ENCODE measurements at regions not wholly inside any gene's neighbourhood (a gene's known extent, or its start where the extent isn't known, plus 50 kb on each side); places are given as distances from the start of the nearest gene placed in this dataset.
"Not testable (repeated sequence)": the region's sequence is repeated elsewhere in the genome, so short reads cannot be mapped to it uniquely, and the experiment has no call there.

DNA sequence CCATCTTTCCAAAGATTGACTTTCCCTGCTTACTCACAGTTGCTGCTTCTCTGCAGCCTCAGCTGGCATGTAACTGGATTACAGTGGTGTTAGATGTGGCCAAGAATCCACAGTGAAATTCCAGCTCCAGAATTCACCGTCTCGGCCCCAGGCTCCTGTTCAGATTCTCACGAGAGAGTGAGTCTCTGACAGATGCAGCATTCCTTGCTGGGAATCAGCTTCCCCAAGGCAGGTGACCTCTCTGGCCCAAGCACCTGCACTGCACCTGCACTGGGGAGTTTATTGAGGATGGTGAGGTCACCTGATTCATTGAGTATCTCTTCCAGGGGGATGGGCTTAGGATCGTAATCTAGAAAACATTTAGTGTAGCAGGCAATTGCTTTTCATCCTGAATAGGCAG is 600.5 kb upstream of the RBFOX1 start:
- no peaks in the 10 kb centered on the region for H4K20me1 ChIP-seq (ENCODE audit: insufficient read depth, low read length)
- H3K9me3 ChIP-seq (ENCODE audit: insufficient read depth, low read length), result no peaks in the 10 kb centered on the region
- H3K4me2 ChIP-seq (ENCODE audit: low read length), result no peak overlapping the region
- H3K36me3 ChIP-seq (replicated peaks; ENCODE audit: low read depth, low read length), result no peaks in the 10 kb centered on the region
- TF ChIP-seq EZH2phosphoT487 (IDR thresholded peaks at IDR 0.05; ENCODE audit: low read depth), result no peak
- TF ChIP-seq, protein P1, sequence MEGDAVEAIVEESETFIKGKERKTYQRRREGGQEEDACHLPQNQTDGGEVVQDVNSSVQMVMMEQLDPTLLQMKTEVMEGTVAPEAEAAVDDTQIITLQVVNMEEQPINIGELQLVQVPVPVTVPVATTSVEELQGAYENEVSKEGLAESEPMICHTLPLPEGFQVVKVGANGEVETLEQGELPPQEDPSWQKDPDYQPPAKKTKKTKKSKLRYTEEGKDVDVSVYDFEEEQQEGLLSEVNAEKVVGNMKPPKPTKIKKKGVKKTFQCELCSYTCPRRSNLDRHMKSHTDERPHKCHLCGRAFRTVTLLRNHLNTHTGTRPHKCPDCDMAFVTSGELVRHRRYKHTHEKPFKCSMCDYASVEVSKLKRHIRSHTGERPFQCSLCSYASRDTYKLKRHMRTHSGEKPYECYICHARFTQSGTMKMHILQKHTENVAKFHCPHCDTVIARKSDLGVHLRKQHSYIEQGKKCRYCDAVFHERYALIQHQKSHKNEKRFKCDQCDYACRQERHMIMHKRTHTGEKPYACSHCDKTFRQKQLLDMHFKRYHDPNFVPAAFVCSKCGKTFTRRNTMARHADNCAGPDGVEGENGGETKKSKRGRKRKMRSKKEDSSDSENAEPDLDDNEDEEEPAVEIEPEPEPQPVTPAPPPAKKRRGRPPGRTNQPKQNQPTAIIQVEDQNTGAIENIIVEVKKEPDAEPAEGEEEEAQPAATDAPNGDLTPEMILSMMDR (IDR thresholded peaks at IDR 0.05; ENCODE audit: low read depth, low read length), result no peak
- no peak overlapping the region for H3K4me3 ChIP-seq (ENCODE audit: low read length)
- no peaks in the 10 kb centered on the region for H3K4me1 ChIP-seq (ENCODE audit: low read length)
- H3K9ac ChIP-seq (ENCODE audit: low read length), result no peak overlapping the region
- H3K27me3 ChIP-seq (ENCODE audit: low read depth, low read length), result no peaks in the 10 kb centered on the region
- H3K27ac ChIP-seq (ENCODE audit: low read length), result no peak overlapping the region
- H3K79me2 ChIP-seq (ENCODE audit: low read length), result no peaks in the 10 kb centered on the region
- no peak overlapping the region for H2AFZ ChIP-seq (ENCODE audit: low read depth, low read length)

DNA sequence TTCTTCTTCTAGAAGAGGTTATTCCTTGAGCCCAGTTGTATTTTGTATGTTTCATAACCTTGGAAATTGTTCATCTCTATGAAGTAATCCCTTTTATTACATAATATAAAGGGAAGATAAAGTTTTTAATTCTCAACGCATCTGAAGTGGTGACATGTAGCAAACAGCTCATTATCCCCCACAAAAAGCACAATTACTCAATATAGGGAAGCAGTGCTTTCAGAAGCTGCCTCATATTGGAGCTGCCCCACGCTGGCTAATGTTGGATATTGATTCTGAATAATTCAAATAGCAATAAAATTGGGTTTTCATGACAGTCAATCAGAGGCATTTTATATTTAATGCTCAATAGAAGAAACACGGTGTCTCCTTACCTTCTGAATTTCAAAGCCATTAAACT is 604.3 kb upstream of the RBFOX1 start:
- H3K27me3 ChIP-seq (ENCODE audit: low read depth, low read length), result no peaks in the 10 kb centered on the region
- H3K9ac ChIP-seq (ENCODE audit: low read length), result no peak overlapping the region
- no peaks in the 10 kb centered on the region for H3K79me2 ChIP-seq (ENCODE audit: low read length)
- no peak overlapping the region for H3K4me2 ChIP-seq (ENCODE audit: low read length)
- no peaks in the 10 kb centered on the region for H3K36me3 ChIP-seq (replicated peaks; ENCODE audit: low read depth, low read length)
- no peaks in the 10 kb centered on the region for H3K9me3 ChIP-seq (ENCODE audit: insufficient read depth, low read length)
- no peak overlapping the region for H3K27ac ChIP-seq (ENCODE audit: low read length)
- no peak overlapping the region for H2AFZ ChIP-seq (ENCODE audit: low read depth, low read length)
- TF ChIP-seq, protein P1 (IDR thresholded peaks at IDR 0.05; ENCODE audit: low read depth, low read length), result no peak
- no peak for TF ChIP-seq EZH2phosphoT487 (IDR thresholded peaks at IDR 0.05; ENCODE audit: low read depth)
- no peaks in the 10 kb centered on the region for H3K4me1 ChIP-seq (ENCODE audit: low read length)
- no peak overlapping the region for H3K4me3 ChIP-seq (ENCODE audit: low read length)
- no peaks in the 10 kb centered on the region for H4K20me1 ChIP-seq (ENCODE audit: insufficient read depth, low read length)

DNA sequence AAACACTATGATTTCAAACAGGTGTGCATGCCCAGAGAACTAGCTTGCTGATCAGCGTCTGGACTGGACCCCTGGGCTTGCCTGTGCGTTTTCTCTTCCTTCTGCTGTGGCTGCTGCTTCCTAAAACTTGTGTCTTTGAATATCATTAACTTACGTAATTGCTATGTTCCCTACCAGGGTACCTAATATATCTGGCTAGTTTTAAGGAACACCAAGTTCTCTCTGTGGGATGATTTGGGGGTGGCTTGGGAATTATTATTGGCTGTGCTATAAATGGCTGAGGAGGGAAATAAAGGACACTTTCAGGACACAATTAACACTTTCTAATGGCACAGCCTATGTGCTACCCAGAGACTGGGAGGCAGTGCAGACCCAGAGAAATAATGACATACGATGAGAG is 606.0 kb upstream of the RBFOX1 start:
- Histone ChIP-seq H2AFZ (ENCODE audit: low read depth, low read length) (no peak overlapping the region), H3K4me2 (ENCODE audit: low read length) (no peak overlapping the region), H3K27ac (ENCODE audit: low read length) (no peak overlapping the region), H3K4me1 (ENCODE audit: low read length) (no peaks in the 10 kb centered on the region), H3K27me3 (ENCODE audit: low read depth, low read length) (no peaks in the 10 kb centered on the region), H3K9me3 (ENCODE audit: insufficient read depth, low read length) (no peaks in the 10 kb centered on the region), H4K20me1 (ENCODE audit: insufficient read depth, low read length) (no peaks in the 10 kb centered on the region), H3K4me3 (ENCODE audit: low read length) (no peak overlapping the region), H3K9ac (ENCODE audit: low read length) (no peak overlapping the region), H3K79me2 (ENCODE audit: low read length) (no peaks in the 10 kb centered on the region), H3K36me3 (replicated peaks; ENCODE audit: low read depth, low read length) (no peaks in the 10 kb centered on the region)
- no peak for TF ChIP-seq EZH2phosphoT487 (IDR thresholded peaks at IDR 0.05; ENCODE audit: low read depth)
- TF ChIP-seq, protein P1 (IDR thresholded peaks at IDR 0.05; ENCODE audit: low read depth, low read length), result no peak

DNA sequence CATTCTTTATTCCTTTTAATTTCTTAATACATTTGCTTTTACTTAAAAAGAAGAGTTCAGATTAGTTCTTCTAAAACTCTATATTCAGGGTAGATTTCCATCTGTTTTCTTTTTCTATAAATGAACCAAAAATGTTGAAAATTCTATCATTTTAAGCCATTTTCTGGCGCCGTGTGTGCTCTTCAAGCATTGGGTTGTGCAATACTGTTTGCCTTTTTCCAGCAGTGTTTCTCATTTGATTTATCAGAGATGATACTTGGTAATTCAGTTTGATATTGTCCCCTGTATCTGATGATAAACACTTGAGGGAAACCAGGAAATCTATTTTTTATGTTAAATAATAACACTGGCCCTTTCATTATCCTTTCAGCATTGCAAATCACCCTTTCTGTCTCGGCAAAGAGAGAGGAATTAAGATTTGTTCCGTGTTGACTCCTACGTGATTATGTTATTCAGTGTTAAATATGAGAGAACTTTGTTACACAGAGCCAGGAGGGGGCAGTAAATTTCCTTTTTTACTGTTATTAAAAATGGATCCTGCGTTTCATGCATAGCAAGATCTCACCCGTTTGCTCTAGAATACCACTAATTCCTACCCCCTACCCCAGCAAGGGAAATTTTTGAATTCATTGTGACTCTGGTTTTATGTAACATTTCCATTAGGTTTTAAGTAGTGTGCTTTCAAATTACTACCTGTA is 606.9 kb upstream of the RBFOX1 start:
- H3K27ac ChIP-seq (ENCODE audit: low read length), result no peak overlapping the region
- no peak overlapping the region for H2AFZ ChIP-seq (ENCODE audit: low read depth, low read length)
- no peaks in the 10 kb centered on the region for H3K9me3 ChIP-seq (ENCODE audit: insufficient read depth, low read length)
- TF ChIP-seq EZH2phosphoT487 (IDR thresholded peaks at IDR 0.05; ENCODE audit: low read depth), result no peak
- TF ChIP-seq, protein P1 (IDR thresholded peaks at IDR 0.05; ENCODE audit: low read depth, low read length), result no peak
- no peaks in the 10 kb centered on the region for H3K36me3 ChIP-seq (replicated peaks; ENCODE audit: low read depth, low read length)
- no peak overlapping the region for H3K9ac ChIP-seq (ENCODE audit: low read length)
- H3K4me1 ChIP-seq (ENCODE audit: low read length), result no peaks in the 10 kb centered on the region
- H4K20me1 ChIP-seq (ENCODE audit: insufficient read depth, low read length), result no peaks in the 10 kb centered on the region
- no peak overlapping the region for H3K4me3 ChIP-seq (ENCODE audit: low read length)
- H3K4me2 ChIP-seq (ENCODE audit: low read length), result no peak overlapping the region
- no peaks in the 10 kb centered on the region for H3K27me3 ChIP-seq (ENCODE audit: low read depth, low read length)
- H3K79me2 ChIP-seq (ENCODE audit: low read length), result no peaks in the 10 kb centered on the region

DNA sequence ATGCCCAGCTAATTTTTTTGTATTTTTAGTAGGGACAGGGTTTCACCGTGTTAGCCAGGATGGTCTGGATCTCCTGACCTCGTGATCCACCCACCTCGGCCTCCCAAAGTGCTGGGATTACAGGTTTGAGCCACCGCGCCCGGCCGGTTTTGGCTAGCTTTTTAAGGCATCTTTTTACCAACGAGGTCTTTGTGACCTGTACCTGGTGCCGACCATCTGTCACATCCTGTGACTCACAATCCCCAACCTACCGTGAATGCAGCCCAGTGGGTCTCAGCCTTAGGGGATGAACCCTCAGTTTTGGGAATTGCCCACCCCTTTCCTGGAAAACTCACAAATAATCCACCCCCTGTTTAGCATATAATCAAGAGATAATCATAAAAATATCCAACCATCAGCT is 607.4 kb upstream of the RBFOX1 start:
- not testable (repeated sequence) for H3K79me2 ChIP-seq (ENCODE audit: low read length); H4K20me1 ChIP-seq (ENCODE audit: insufficient read depth, low read length); H3K9ac ChIP-seq (ENCODE audit: low read length); H3K9me3 ChIP-seq (ENCODE audit: insufficient read depth, low read length); H3K27me3 ChIP-seq (ENCODE audit: low read depth, low read length); H3K36me3 ChIP-seq (replicated peaks; ENCODE audit: low read depth, low read length); H3K4me1 ChIP-seq (ENCODE audit: low read length); H2AFZ ChIP-seq (ENCODE audit: low read depth, low read length); H3K27ac ChIP-seq (ENCODE audit: low read length); H3K4me3 ChIP-seq (ENCODE audit: low read length); H3K4me2 ChIP-seq (ENCODE audit: low read length)
